Esophagus muscularis mucosa (tissue), 3 donors: ENCODE measurements at regions not wholly inside any gene's neighbourhood (a gene's known extent, or its start where the extent isn't known, plus 50 kb on each side); places are given as distances from the start of the nearest gene placed in this dataset.

ENCODE experiments used
- CTCF ChIP-seq, 3 experiments: fragments of 200-600 bp in 2 of 3; fragments of 450-650 bp in 1 of 3; sonication (generic) in 2 of 3; IDR thresholded peaks; one replicate each; pipeline ENCODE4 v1.5.1; 2017 to 2019; ENCODE audit warnings: antibody characterized with exemption in 3 of 3, mild to moderate bottlenecking in 2 of 3, moderate library complexity in 1 of 3
- POLR2A ChIP-seq: fragments of 450-650 bp; IDR thresholded peaks from one replicate; pipeline ENCODE4 v1.6.1; 2017; ENCODE audit warnings: antibody characterized with exemption, moderate library complexity, mild to moderate bottlenecking, low read depth

DNA sequence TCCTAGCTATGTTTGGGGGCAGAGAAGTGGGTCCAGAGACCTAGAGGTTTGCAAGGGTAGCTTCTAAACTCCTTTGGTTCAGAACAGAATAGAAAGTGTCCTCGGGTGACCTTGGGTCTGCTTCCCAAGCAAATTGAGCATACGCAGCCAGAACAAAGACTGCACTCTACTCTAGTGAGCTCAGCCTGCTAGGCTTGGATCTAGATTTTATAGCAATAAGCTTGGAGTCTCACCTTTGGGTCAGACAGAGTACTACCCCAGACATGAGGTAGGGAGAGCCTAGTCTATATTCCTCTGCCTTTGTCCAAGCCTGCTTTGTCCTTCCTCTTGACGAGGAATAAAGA is 52.6 kb upstream of the ELF5 start:
- no peak for TF ChIP-seq POLR2A
- no peak for TF ChIP-seq CTCF (IDR thresholded peaks at IDR 0.05)
